HCT116 (cell line): ENCODE measurements at regions not wholly inside any gene's neighbourhood (a gene's known extent, or its start where the extent isn't known, plus 50 kb on each side); places are given as distances from the start of the nearest gene placed in this dataset.

Experiments used
- ATAC-seq: fragments of 200-7000 bp; cut with Tn5 transposase; 2 replicates; pipeline ENCODE4 v1.9.1; 2020; ENCODE audit warnings: mild to moderate bottlenecking, moderate library complexity
- BruUV-seq: library from RNA; stranded (reverse); fragments of 400-500 nt; replicated peaks from 2 replicates; lab custom pipeline; 2021; lab: Mats Ljungman, UMichigan
- CTCF ChIA-PET: fragments of 300-600 bp; sonication (Branson Sonifier 250); formaldehyde crosslinking; loops from one replicate; lab custom pipeline; 2021; ENCODE audit warnings: antibody characterized with exemption; lab: Charles Lee
- POLR2A ChIA-PET: fragments of 300-600, 350-600 bp; sonication (Branson Sonifier 250); formaldehyde crosslinking; loops from one replicate; lab custom pipeline; 2021; ENCODE audit warnings: antibody characterized with exemption; lab: Charles Lee
- RAD21 ChIA-PET, 2 experiments: fragments of 300-600 bp; sonication (Branson Sonifier 250); formaldehyde crosslinking; loops; one replicate each; lab custom pipeline; 2023; ENCODE audit warnings: low total read pairs in 2 of 2; ENCODE audit not compliant: uncharacterized antibody in 2 of 2, unreplicated experiment in 2 of 2, low non-redundant PET in 1 of 2; lab: Charles Lee
- DNase-seq: peaks from one replicate; pipeline ENCODE4 v3.0.0-alpha.2; 2010; ENCODE audit warnings: low read depth, low spot score
- H2AFZ ChIP-seq: fragments of 200-600 bp; shearing (Covaris generic), sonication (generic); 2 replicates; pipeline ENCODE4 v1.6.1; 2017; ENCODE audit warnings: low read depth, mixed run types, mixed read lengths, antibody characterized with exemption, low read length; ENCODE audit not compliant: poor library complexity, severe bottlenecking
- H3K27ac ChIP-seq: 2 replicates; pipeline ENCODE4 v1.5.1; 2012; ENCODE audit warnings: low read depth, low read length
- H3K27me3 ChIP-seq: fragments of 200-600 bp; sonication (generic); 2 replicates; pipeline ENCODE4 v1.6.1; 2016; ENCODE audit warnings: mixed run types, low read length, mixed read lengths; ENCODE audit not compliant: insufficient read depth
- H3K36me3 ChIP-seq, 2 experiments: fragments of 200-500 bp in 1 of 2; fragments of 200-600 bp in 1 of 2; sonication (Bioruptor generic) in 1 of 2; sonication (generic) in 1 of 2; 2 replicates each; pipeline versions ENCODE4 v1.5.1 to v1.6.1; 2014 to 2016; ENCODE audit warnings: low read length in 2 of 2, inconsistent platforms in 1 of 2, mixed read lengths in 1 of 2, mixed run types in 1 of 2; ENCODE audit not compliant: insufficient read depth in 2 of 2, control insufficient read depth in 1 of 2
- H3K4me1 ChIP-seq, 2 experiments: fragments of 200-600 bp in 1 of 2; sonication (generic) in 1 of 2; 2 replicates each; pipeline versions ENCODE4 v1.5.1 to v1.6.1; 2012 to 2017; ENCODE audit warnings: low read length in 2 of 2, inconsistent platforms in 1 of 2, mild to moderate bottlenecking in 1 of 2, mixed read lengths in 1 of 2, mixed run types in 1 of 2, moderate library complexity in 1 of 2; ENCODE audit not compliant: insufficient read depth in 2 of 2, control insufficient read depth in 1 of 2
- H3K4me2 ChIP-seq: fragments of 200-600 bp; sonication (generic); 2 replicates; pipeline ENCODE4 v1.6.1; 2017; ENCODE audit warnings: mixed run types, low read length, mixed read lengths
- H3K4me3 ChIP-seq, 2 experiments: fragments of 200-600 bp in 1 of 2; sonication (generic) in 1 of 2; replicated peaks in 1 of 2; 2 replicates each; pipeline ENCODE4 v1.5.1; 2011 to 2016; ENCODE audit warnings: low read length in 2 of 2, control low read depth in 1 of 2, low read depth in 1 of 2, mild to moderate bottlenecking in 1 of 2, mixed read lengths in 1 of 2, mixed run types in 1 of 2
- H3K79me2 ChIP-seq: fragments of 200-600 bp; sonication (generic); 2 replicates; pipeline ENCODE4 v1.6.1; 2017; ENCODE audit warnings: mild to moderate bottlenecking, mixed run types, low read length, moderate library complexity, mixed read lengths; ENCODE audit not compliant: insufficient read depth
- H3K9ac ChIP-seq: fragments of 200-600 bp; sonication (generic); 2 replicates; pipeline ENCODE4 v1.6.1; 2016; ENCODE audit warnings: low read length, mixed read lengths
- H3K9me2 ChIP-seq: fragments of 200-600 bp; sonication (generic), shearing (Covaris generic); 2 replicates; pipeline ENCODE4 v1.6.1; 2017; ENCODE audit warnings: mixed run types, mild to moderate bottlenecking, moderate library complexity; ENCODE audit not compliant: insufficient read depth
- H3K9me3 ChIP-seq, 2 experiments: fragments of 200-500 bp in 1 of 2; fragments of 200-600 bp in 1 of 2; sonication (Bioruptor generic) in 1 of 2; sonication (generic) in 1 of 2; 2 replicates each; pipeline ENCODE4 v1.6.1; 2014 to 2017; ENCODE audit warnings: low read length in 2 of 2, mixed read lengths in 2 of 2, inconsistent platforms in 1 of 2, low read depth in 1 of 2, mild to moderate bottlenecking in 1 of 2, mixed run types in 1 of 2, moderate library complexity in 1 of 2; ENCODE audit not compliant: control insufficient read depth in 1 of 2, insufficient read depth in 1 of 2
- H4K20me1 ChIP-seq: fragments of 200-600 bp; sonication (generic), shearing (Covaris generic); 2 replicates; pipeline ENCODE4 v1.6.1; 2017; ENCODE audit warnings: mixed run types, mild to moderate bottlenecking, moderate library complexity; ENCODE audit not compliant: insufficient read depth
- CBX3 ChIP-seq: IDR thresholded peaks from 2 replicates; pipeline ENCODE4 v1.6.1; 2012; ENCODE audit warnings: low read depth
- CTCF ChIP-seq, 3 experiments: fragments of 200-600 bp in 1 of 3; sonication (generic) in 1 of 3; IDR thresholded peaks in 2 of 3; conservative IDR thresholded peaks in 1 of 3; 2 replicates each; pipeline ENCODE4 v1.5.1; 2012 to 2017; ENCODE audit warnings: low read depth in 2 of 3, low read length in 2 of 3, antibody characterized with exemption in 1 of 3, borderline replicate concordance in 1 of 3, control low read depth in 1 of 3, mild to moderate bottlenecking in 1 of 3, mixed read lengths in 1 of 3, mixed run types in 1 of 3, moderate library complexity in 1 of 3; ENCODE audit not compliant: insufficient read depth in 1 of 3
- ELF1 ChIP-seq: IDR thresholded peaks from 2 replicates; pipeline ENCODE4 v1.6.1; 2012; ENCODE audit warnings: low read depth, borderline replicate concordance
- FOSL1 ChIP-seq: IDR thresholded peaks from 2 replicates; pipeline ENCODE4 v1.6.1; 2012; ENCODE audit warnings: low read depth
- MAX ChIP-seq: IDR thresholded peaks from 2 replicates; pipeline ENCODE4 v1.6.1; 2012
- REST ChIP-seq: IDR thresholded peaks from 2 replicates; pipeline ENCODE4 v1.6.1; 2012; ENCODE audit warnings: low read depth
- SP1 ChIP-seq: IDR thresholded peaks from 2 replicates; pipeline ENCODE4 v1.6.1; 2012; ENCODE audit warnings: low read depth
- SRF ChIP-seq: IDR thresholded peaks from 2 replicates; pipeline ENCODE4 v1.6.1; 2012; ENCODE audit warnings: low read depth
- TCF7L2 ChIP-seq: IDR thresholded peaks from 2 replicates; pipeline ENCODE4 v1.7.0; 2011; ENCODE audit warnings: borderline replicate concordance, inconsistent platforms; ENCODE audit not compliant: insufficient read depth, insufficient read length; ENCODE audit errors: extremely low read depth
- YY1 ChIP-seq: IDR thresholded peaks from 2 replicates; pipeline ENCODE4 v1.6.1; 2011; ENCODE audit warnings: low read length, low read depth, moderate library complexity, mild to moderate bottlenecking; ENCODE audit not compliant: insufficient replicate concordance; ENCODE audit errors: extremely low read depth
- ZBTB33 ChIP-seq: IDR thresholded peaks from 2 replicates; pipeline ENCODE4 v1.6.1; 2011; ENCODE audit warnings: mild to moderate bottlenecking, low read length, moderate library complexity; ENCODE audit not compliant: insufficient replicate concordance; ENCODE audit errors: extremely low read depth
- ZFX ChIP-seq: fragments of 450-650 bp; IDR thresholded peaks from 2 replicates; pipeline ENCODE4 v1.6.1; 2017
- intact Hi-C: fragments of 100-400 bp; cut with micrococcal nuclease; formaldehyde crosslinking; loops from 2 replicates; pipeline ENCODE4 v1.10.0; 2022

- TF ChIP-seq REST (no peak), CBX3 (no peak), ZBTB33 (no peak)
Observed at GRCh38 chr4:137648531-137648930, 116.2 kb upstream of the PCDH18 start (continued).

GRCh38 chr4:137647375-137647774, 115.1 kb upstream of the PCDH18 start:
- H3K9ac ChIP-seq, result no peak overlapping the region
- BruUV-seq, result no TSS peak
- intact Hi-C loops, result no loop called here
- no peaks in the 10 kb centered on the region for H3K27me3 ChIP-seq
- TF ChIP-seq SP1 (no peak), TCF7L2 (no peak), REST (no peak), ELF1 (no peak), ZFX (no peak), FOSL1 (no peak), YY1 (no peak), CTCF (IDR thresholded peaks at IDR 0.05 in 2 of 3, conservative IDR thresholded peaks at IDR 0.05 in 1 of 3; ENCODE audit: borderline replicate concordance in 1 of 3, insufficient read depth in 1 of 3, low read depth in 2 of 3, low read length in 2 of 3) (no peak), SRF (no peak), MAX (no peak)
- no peaks in the 10 kb centered on the region for H3K36me3 ChIP-seq
- no peak for ATAC-seq
- ChIA-PET CTCF (no interaction called here), POLR2A (no interaction called here), RAD21 (no interaction called here)
- no peak overlapping the region for H3K27ac ChIP-seq
- no peaks in the 10 kb centered on the region for H3K9me3 ChIP-seq
- H3K79me2 ChIP-seq, result no peaks in the 10 kb centered on the region
- H3K4me3 ChIP-seq, result no peak overlapping the region
- no peaks in the 10 kb centered on the region for H4K20me1 ChIP-seq
- no peaks in the 10 kb centered on the region for H3K4me1 ChIP-seq
- no peaks in the 10 kb centered on the region; the same call in 1 of the 2 replicates for H3K9me2 ChIP-seq
- DNase-seq, result no peak
- no peak overlapping the region for H2AFZ ChIP-seq
- no peak overlapping the region for H3K4me2 ChIP-seq
